Keratinocyte (primary cell): ENCODE measurements at regions not wholly inside any gene's neighbourhood (a gene's known extent, or its start where the extent isn't known, plus 50 kb on each side); places are given as distances from the start of the nearest gene placed in this dataset.

Experiments used
- DNase-seq: peaks from one replicate; pipeline ENCODE4 v3.0.0-alpha.2; 2011; ENCODE audit warnings: low read depth, missing footprints, low spot score
- FAIRE-seq: peaks from 2 replicates; lab custom pipeline; 2011; peaks lifted over from hg19 to GRCh38; lab: Jason Lieb, UNC
- H2AFZ ChIP-seq: 2 replicates; pipeline ENCODE4 v1.6.0; 2012; ENCODE audit warnings: low read length, control low read depth, inconsistent platforms; ENCODE audit not compliant: control insufficient read depth
- H3K27ac ChIP-seq: 2 replicates; pipeline ENCODE4 v1.5.1; 2011; ENCODE audit warnings: low read length; ENCODE audit not compliant: control insufficient read depth, insufficient read depth
- H3K27me3 ChIP-seq: 3 replicates; pipeline ENCODE4 v1.6.0; 2011; ENCODE audit warnings: low read length; ENCODE audit not compliant: control insufficient read depth, insufficient read depth; ENCODE audit errors: extremely low read depth
- H3K36me3 ChIP-seq, 2 experiments: 2 replicates in 1 of 2; 3 replicates in 1 of 2; pipeline ENCODE4 v1.5.1; 2011; ENCODE audit warnings: low read length in 2 of 2, mild to moderate bottlenecking in 1 of 2; ENCODE audit not compliant: control insufficient read depth in 2 of 2, insufficient read depth in 2 of 2; ENCODE audit errors: extremely low read depth in 1 of 2
- H3K4me1 ChIP-seq: 3 replicates; pipeline ENCODE4 v1.5.1; 2011; ENCODE audit warnings: low read length; ENCODE audit not compliant: control insufficient read depth, insufficient read depth; ENCODE audit errors: extremely low read depth
- H3K4me2 ChIP-seq: 3 replicates; pipeline ENCODE4 v1.6.0; 2011; ENCODE audit warnings: low read depth, low read length; ENCODE audit not compliant: control insufficient read depth, insufficient read depth; ENCODE audit errors: extremely low read depth
- H3K4me3 ChIP-seq, 3 experiments: fragments of 200-600 bp in 1 of 3; sonication (generic) in 1 of 3; 2 replicates in 2 of 3; 3 replicates in 1 of 3; pipeline ENCODE4 v1.5.1; 2011 to 2016; ENCODE audit warnings: low read length in 3 of 3, mild to moderate bottlenecking in 3 of 3, control low read depth in 2 of 3, inconsistent platforms in 1 of 3, low read depth in 1 of 3, mixed read lengths in 1 of 3, mixed run types in 1 of 3, moderate library complexity in 1 of 3; ENCODE audit not compliant: control insufficient read depth in 2 of 3, insufficient read depth in 2 of 3; ENCODE audit errors: extremely low read depth in 1 of 3
- H3K79me2 ChIP-seq: 2 replicates; pipeline ENCODE4 v1.6.0; 2012; ENCODE audit warnings: low read length; ENCODE audit not compliant: control insufficient read depth, insufficient read depth
- H3K9ac ChIP-seq: 3 replicates; pipeline ENCODE4 v1.6.0; 2011; ENCODE audit warnings: low read length; ENCODE audit not compliant: control insufficient read depth, insufficient read depth; ENCODE audit errors: extremely low read depth
- H3K9me1 ChIP-seq: 3 replicates; pipeline ENCODE4 v1.6.0; 2011; ENCODE audit warnings: low read length; ENCODE audit not compliant: control insufficient read depth, insufficient read depth; ENCODE audit errors: extremely low read depth
- H3K9me3 ChIP-seq: 2 replicates; pipeline ENCODE4 v1.5.1; 2012; ENCODE audit warnings: low read depth, low read length; ENCODE audit not compliant: control insufficient read depth
- H4K20me1 ChIP-seq: 3 replicates; pipeline ENCODE4 v1.6.0; 2011; ENCODE audit warnings: low read length; ENCODE audit not compliant: control insufficient read depth, insufficient read depth; ENCODE audit errors: extremely low read depth
- CTCF ChIP-seq, 3 experiments: IDR thresholded peaks in 1 of 3; conservative IDR thresholded peaks in 1 of 3; optimal IDR thresholded peaks in 1 of 3; 2 replicates in 2 of 3; 3 replicates in 1 of 3; pipeline versions ENCODE3 to v1.5.1; 2011; ENCODE audit warnings: low read length in 3 of 3, mild to moderate bottlenecking in 3 of 3, moderate library complexity in 2 of 3, control low read depth in 1 of 3, inconsistent platforms in 1 of 3; ENCODE audit not compliant: insufficient read depth in 2 of 3; ENCODE audit errors: extremely low read depth in 1 of 3
- EZH2 ChIP-seq: IDR thresholded peaks from one replicate; pipeline ENCODE4 v1.6.1; 2012; ENCODE audit warnings: inconsistent platforms, mild to moderate bottlenecking, low read length, moderate library complexity
- dilution Hi-C: fragments of 300-500 bp; cut with MboI; formaldehyde crosslinking; loops from one replicate; pipeline ENCODE4 v1.7.0; 2020; ENCODE audit warnings: low sequenced_read_pairs; ENCODE audit not compliant: extremely low pct_ligation_motif_present

- no peak overlapping the region for H3K27ac ChIP-seq
- no peak for DNase-seq
- TF ChIP-seq EZH2 (no peak), CTCF (optimal IDR thresholded peaks at IDR 0.05 in 1 of 3, IDR thresholded peaks at IDR 0.05 in 1 of 3, conservative IDR thresholded peaks at IDR 0.05 in 1 of 3; ENCODE audit: extremely low read depth in 1 of 3, insufficient read depth in 2 of 3, low read length in 3 of 3) (no peak)
These were observed 1315.8 kb downstream of the EFNB2 start for GRCh38 chr13:105219651-105220050.

GRCh38 chr13:105213512-105213911, 1322.0 kb downstream of the EFNB2 start:
- Histone ChIP-seq H3K9ac (no peak overlapping the region), H3K79me2 (no peaks in the 10 kb centered on the region), H3K4me2 (peak overlapping the region; percentile 14), H3K4me3 (no peak overlapping the region), H3K4me1 (peaks cover 4% of the 10 kb centered on the region), H3K27ac (no peak overlapping the region), H3K9me1 (no peaks in the 10 kb centered on the region), H3K36me3 (no peaks in the 10 kb centered on the region), H2AFZ (no peak overlapping the region), H4K20me1 (no peaks in the 10 kb centered on the region), H3K27me3 (no peaks in the 10 kb centered on the region), H3K9me3 (no peaks in the 10 kb centered on the region)
- dilution Hi-C loops = no loop called here
- DNase-seq (no peak), FAIRE-seq (no peak)
- TF ChIP-seq CTCF (optimal IDR thresholded peaks at IDR 0.05 in 1 of 3, IDR thresholded peaks at IDR 0.05 in 1 of 3, conservative IDR thresholded peaks at IDR 0.05 in 1 of 3; ENCODE audit: extremely low read depth in 1 of 3, insufficient read depth in 2 of 3, low read length in 3 of 3) = peak; percentile 14 to 55 (median 20)
- TF ChIP-seq EZH2 = no peak

More at GRCh38 chr13:105219651-105220050, 1315.8 kb downstream of the EFNB2 start:
- Histone ChIP-seq H4K20me1 (no peaks in the 10 kb centered on the region), H2AFZ (no peak overlapping the region), H3K79me2 (no peaks in the 10 kb centered on the region), H3K9ac (no peak overlapping the region), H3K9me3 (no peaks in the 10 kb centered on the region), H3K4me3 (no peak overlapping the region), H3K4me1 (no peaks in the 10 kb centered on the region), H3K9me1 (no peaks in the 10 kb centered on the region), H3K27me3 (no peaks in the 10 kb centered on the region), H3K4me2 (no peak overlapping the region), H3K36me3 (no peaks in the 10 kb centered on the region)
- dilution Hi-C loops = no loop called here
- no peak for FAIRE-seq
